Hepatocyte (in vitro differentiated cells): ENCODE measurements at regions not wholly inside any gene's neighbourhood (a gene's known extent, or its start where the extent isn't known, plus 50 kb on each side); places are given as distances from the start of the nearest gene placed in this dataset.

Experiments used
- EZH2 ChIP-seq: fragments of 200-600 bp; sonication (generic); IDR thresholded peaks from 2 replicates; pipeline ENCODE4 v1.6.1; 2016; ENCODE audit warnings: antibody characterized with exemption, mild to moderate bottlenecking, borderline replicate concordance
- EZH2phosphoT487 ChIP-seq: fragments of 200-600 bp; sonication (generic); IDR thresholded peaks from one replicate; pipeline ENCODE4 v1.6.1; 2018; ENCODE audit warnings: antibody characterized with exemption, mild to moderate bottlenecking, low read depth, moderate library complexity; ENCODE audit not compliant: unreplicated experiment, severe bottlenecking
- TF ChIP-seq, protein P1 (sequence below): fragments of 200-600 bp; sonication (generic); IDR thresholded peaks from 2 replicates; pipeline ENCODE4 v1.5.1; 2016; ENCODE audit warnings: antibody characterized with exemption, mild to moderate bottlenecking; ENCODE audit not compliant: poor library complexity

DNA sequence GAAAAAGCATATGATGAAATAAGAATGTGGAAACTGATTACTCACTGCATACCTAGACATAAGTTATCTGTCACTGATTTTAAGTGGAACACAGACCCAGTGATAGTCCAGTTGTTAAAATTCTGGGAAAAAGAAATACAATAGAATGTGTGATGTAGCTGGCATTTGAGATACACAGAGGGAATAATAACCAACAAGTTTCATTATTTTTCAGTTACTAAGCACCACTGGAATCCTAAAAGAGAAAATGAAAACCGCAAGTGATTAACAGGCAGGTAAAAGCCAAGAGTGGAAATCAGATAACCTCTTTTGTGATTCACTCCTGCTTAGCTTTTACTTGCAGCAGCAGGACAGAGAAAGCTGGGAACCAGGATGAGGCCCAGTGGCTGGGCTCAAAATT is 994.0 kb upstream of the SEMA6A start:
- TF ChIP-seq, protein P1, sequence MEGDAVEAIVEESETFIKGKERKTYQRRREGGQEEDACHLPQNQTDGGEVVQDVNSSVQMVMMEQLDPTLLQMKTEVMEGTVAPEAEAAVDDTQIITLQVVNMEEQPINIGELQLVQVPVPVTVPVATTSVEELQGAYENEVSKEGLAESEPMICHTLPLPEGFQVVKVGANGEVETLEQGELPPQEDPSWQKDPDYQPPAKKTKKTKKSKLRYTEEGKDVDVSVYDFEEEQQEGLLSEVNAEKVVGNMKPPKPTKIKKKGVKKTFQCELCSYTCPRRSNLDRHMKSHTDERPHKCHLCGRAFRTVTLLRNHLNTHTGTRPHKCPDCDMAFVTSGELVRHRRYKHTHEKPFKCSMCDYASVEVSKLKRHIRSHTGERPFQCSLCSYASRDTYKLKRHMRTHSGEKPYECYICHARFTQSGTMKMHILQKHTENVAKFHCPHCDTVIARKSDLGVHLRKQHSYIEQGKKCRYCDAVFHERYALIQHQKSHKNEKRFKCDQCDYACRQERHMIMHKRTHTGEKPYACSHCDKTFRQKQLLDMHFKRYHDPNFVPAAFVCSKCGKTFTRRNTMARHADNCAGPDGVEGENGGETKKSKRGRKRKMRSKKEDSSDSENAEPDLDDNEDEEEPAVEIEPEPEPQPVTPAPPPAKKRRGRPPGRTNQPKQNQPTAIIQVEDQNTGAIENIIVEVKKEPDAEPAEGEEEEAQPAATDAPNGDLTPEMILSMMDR: no peak
- TF ChIP-seq EZH2 (no peak), EZH2phosphoT487 (no peak)
